Lung (tissue), 11 donors: ENCODE measurements at regions not wholly inside any gene's neighbourhood (a gene's known extent, or its start where the extent isn't known, plus 50 kb on each side); places are given as distances from the start of the nearest gene placed in this dataset.

Experiments
- ATAC-seq: fragments of 200-7000 bp; cut with Tn5 transposase; one replicate; pipeline ENCODE4 v1.9.1; 2020; ENCODE audit warnings: moderate number of reproducible peaks; ENCODE audit not compliant: insufficient read depth, low FRiP score
- DNase-seq, 3 donors: peaks; one replicate each; pipeline ENCODE4 v3.0.0-alpha.2; 2013 to 2017
- H3K27ac ChIP-seq, 2 donors: one replicate each; pipeline ENCODE4 v1.5.1; 2013; ENCODE audit warnings: mild to moderate bottlenecking in 2 of 2, moderate library complexity in 2 of 2, control low read depth in 1 of 2, inconsistent platforms in 1 of 2, low read depth in 1 of 2, low read length in 1 of 2
- H3K27me3 ChIP-seq, 3 donors: one replicate each; pipeline ENCODE4 v1.5.1; 2013; ENCODE audit warnings: low read length in 2 of 3; ENCODE audit not compliant: control insufficient read depth in 3 of 3, insufficient read depth in 3 of 3
- H3K36me3 ChIP-seq, 4 donors: one replicate each; pipeline ENCODE4 v1.5.1; 2013; ENCODE audit warnings: low read length in 4 of 4, mild to moderate bottlenecking in 1 of 4, moderate library complexity in 1 of 4; ENCODE audit not compliant: control insufficient read depth in 4 of 4, insufficient read depth in 4 of 4
- H3K4me1 ChIP-seq, 5 donors: one replicate each; pipeline ENCODE4 v1.5.1; 2013; ENCODE audit warnings: low read length in 5 of 5, mild to moderate bottlenecking in 2 of 5, moderate library complexity in 1 of 5; ENCODE audit not compliant: control insufficient read depth in 5 of 5, insufficient read depth in 5 of 5
- H3K4me3 ChIP-seq: one replicate; pipeline ENCODE4 v1.5.1; 2013; ENCODE audit warnings: mild to moderate bottlenecking, control low read depth, moderate library complexity
- H3K9ac ChIP-seq, 2 donors: one replicate each; pipeline ENCODE4 v1.5.1; 2013; ENCODE audit warnings: low read length in 2 of 2, control low read depth in 1 of 2; ENCODE audit not compliant: insufficient read depth in 1 of 2
- H3K9me3 ChIP-seq, 4 donors: one replicate each; pipeline ENCODE4 v1.5.1; 2013; ENCODE audit warnings: low read length in 3 of 4, mild to moderate bottlenecking in 1 of 4, moderate library complexity in 1 of 4; ENCODE audit not compliant: control insufficient read depth in 4 of 4, insufficient read depth in 3 of 4
- WGBS, 2 donors: extraction: QIAGEN DNeasy Blood & Tissue Kit; methylation state at CpG; one replicate each; pipeline ENCODE4 v1.1.7; 2013; 5-methylcytosine and 5-hydroxymethylcytosine counted together
- TF ChIP-seq, protein P1 (sequence below): IDR thresholded peaks from 2 replicates; pipeline ENCODE4 v1.5.1; 2012; ENCODE audit warnings: mild to moderate bottlenecking; ENCODE audit errors: control extremely low read depth, extremely low read depth
- donor health status: control.
- donor health status: control.
- donor health status: Bipolar disorder and iron deficiency.
- donor health status: healthy.
- donor health status: DM: yes; HTN: yes; CAD: no.

DNA sequence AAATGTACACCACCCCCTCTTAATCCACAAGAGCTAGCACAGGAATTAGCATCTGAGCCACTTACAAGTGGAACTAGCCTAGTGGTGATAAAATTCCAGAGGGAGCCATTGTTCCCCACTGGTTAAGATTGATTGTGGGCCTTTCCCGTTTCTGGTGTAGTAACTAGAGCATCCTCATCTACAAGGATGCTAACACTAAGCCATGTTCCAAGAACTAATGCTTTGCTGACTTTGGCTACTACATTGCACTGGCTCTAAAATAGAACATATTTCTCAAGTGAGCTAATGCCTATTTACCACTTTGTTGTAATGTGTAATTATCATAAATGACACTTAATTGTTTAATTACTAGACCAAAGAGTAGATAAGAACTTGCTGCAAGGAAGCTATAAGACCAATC is 143.7 kb downstream of the FZD1 start:
- no peaks in the 10 kb centered on the region for H3K27me3 ChIP-seq
- ATAC-seq: no peak
- WGBS, 2 donors: 52 to 85% methylated on average over 1 of the region's 1 CpG
- H3K9ac ChIP-seq: no peak overlapping the region
- H3K9me3 ChIP-seq: no peaks in the 10 kb centered on the region
- no peaks in the 10 kb centered on the region for H3K4me1 ChIP-seq
- no peak overlapping the region for H3K4me3 ChIP-seq
- no peak overlapping the region for H3K27ac ChIP-seq
- no peak for DNase-seq
- TF ChIP-seq, protein P1, sequence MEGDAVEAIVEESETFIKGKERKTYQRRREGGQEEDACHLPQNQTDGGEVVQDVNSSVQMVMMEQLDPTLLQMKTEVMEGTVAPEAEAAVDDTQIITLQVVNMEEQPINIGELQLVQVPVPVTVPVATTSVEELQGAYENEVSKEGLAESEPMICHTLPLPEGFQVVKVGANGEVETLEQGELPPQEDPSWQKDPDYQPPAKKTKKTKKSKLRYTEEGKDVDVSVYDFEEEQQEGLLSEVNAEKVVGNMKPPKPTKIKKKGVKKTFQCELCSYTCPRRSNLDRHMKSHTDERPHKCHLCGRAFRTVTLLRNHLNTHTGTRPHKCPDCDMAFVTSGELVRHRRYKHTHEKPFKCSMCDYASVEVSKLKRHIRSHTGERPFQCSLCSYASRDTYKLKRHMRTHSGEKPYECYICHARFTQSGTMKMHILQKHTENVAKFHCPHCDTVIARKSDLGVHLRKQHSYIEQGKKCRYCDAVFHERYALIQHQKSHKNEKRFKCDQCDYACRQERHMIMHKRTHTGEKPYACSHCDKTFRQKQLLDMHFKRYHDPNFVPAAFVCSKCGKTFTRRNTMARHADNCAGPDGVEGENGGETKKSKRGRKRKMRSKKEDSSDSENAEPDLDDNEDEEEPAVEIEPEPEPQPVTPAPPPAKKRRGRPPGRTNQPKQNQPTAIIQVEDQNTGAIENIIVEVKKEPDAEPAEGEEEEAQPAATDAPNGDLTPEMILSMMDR: no peak
- H3K36me3 ChIP-seq: no peaks in the 10 kb centered on the region

GRCh38 chr7:91408388-91409154 is 144.3 kb downstream of the FZD1 start:
- ATAC-seq: no peak
- Histone ChIP-seq H3K9ac (no peak overlapping the region), H3K4me1 (no peaks in the 10 kb centered on the region), H3K36me3 (no peaks in the 10 kb centered on the region), H3K27ac (no peak overlapping the region), H3K9me3 (no peaks in the 10 kb centered on the region), H3K27me3 (no peaks in the 10 kb centered on the region), H3K4me3 (no peak overlapping the region)
- WGBS, 2 donors: 79 to 87% methylated on average over 5 of the region's 5 CpGs
- no peak for DNase-seq
- TF ChIP-seq, protein P1: no peak

GRCh38 chr7:91411060-91411459 is 146.8 kb downstream of the FZD1 start:
- no peaks in the 10 kb centered on the region for H3K36me3 ChIP-seq
- H3K9ac ChIP-seq: no peak overlapping the region
- no peaks in the 10 kb centered on the region for H3K27me3 ChIP-seq
- H3K4me3 ChIP-seq: no peak overlapping the region
- H3K9me3 ChIP-seq: no peaks in the 10 kb centered on the region
- 67 to 73% methylated on average over 4 of the region's 4 CpGs for WGBS, 2 donors
- ATAC-seq: no peak
- peak in 2 of 3 donors; percentile 7 to 31 for DNase-seq
- no peaks in the 10 kb centered on the region for H3K4me1 ChIP-seq
- H3K27ac ChIP-seq: no peak overlapping the region
- TF ChIP-seq, protein P1: no peak

DNA sequence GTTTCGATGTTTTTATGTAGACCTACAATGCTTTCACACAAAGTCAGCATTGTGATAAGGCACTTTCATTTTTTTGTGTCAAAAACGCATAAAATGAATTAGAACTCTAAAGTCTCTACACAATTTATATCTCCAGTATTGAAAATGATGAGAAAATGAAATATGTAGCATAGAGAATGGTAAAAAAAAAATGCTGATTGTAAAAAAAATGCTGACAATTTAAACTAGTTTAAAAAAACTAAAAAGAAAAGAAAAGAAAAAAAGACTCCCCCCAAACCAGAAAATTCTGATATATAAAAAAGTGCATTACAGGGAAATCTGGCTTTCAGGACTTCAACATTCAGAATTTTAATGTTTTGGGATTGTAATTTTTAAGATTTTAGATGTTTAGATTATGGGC is 148.1 kb downstream of the FZD1 start:
- Histone ChIP-seq H3K27ac (no peak overlapping the region), H3K4me3 (no peak overlapping the region), H3K9ac (no peak overlapping the region), H3K9me3 (no peaks in the 10 kb centered on the region), H3K4me1 (no peaks in the 10 kb centered on the region), H3K27me3 (no peaks in the 10 kb centered on the region), H3K36me3 (no peaks in the 10 kb centered on the region)
- TF ChIP-seq, protein P1: no peak
- no peak for DNase-seq
- WGBS, 2 donors: 44 to 46% methylated on average over 2 of the region's 2 CpGs
- ATAC-seq: no peak
